ENCODE measurements at regions not wholly inside any gene's neighbourhood (a gene's known extent, or its start where the extent isn't known, plus 50 kb on each side); places are given as distances from the start of the nearest gene placed in this dataset.

DNA sequence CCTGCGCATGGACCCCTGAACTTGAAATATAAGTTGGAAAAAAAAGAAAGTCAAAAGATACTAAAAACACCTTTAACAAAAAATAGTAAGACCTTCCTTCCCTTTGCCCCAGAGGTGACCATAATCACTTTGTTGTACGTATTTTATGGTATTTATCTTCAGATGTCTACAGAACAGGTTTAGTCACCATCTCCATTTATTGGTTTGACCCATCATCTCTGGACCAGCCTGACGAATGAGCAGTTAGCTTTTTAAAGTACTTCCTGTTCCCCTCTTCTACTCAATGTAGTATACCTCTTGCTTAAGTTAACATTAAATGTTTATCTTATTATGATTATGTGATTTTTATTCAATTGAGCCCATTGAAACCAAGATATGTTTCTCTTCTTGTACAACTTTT lies 64.7 kb upstream of the CREB3L1 start:
- Histone ChIP-seq H3K4me1 (ENCODE audit: control insufficient read depth, insufficient read depth, low read length) (peaks cover 7% of the 10 kb centered on the region; the same call in 1 of the 2 replicates), H3K27me3 (ENCODE audit: control insufficient read depth, insufficient read depth, low read length) (no peaks in the 10 kb centered on the region), H3K9me3 (ENCODE audit: control insufficient read depth, insufficient read depth, low read depth, low read length) (no peaks in the 10 kb centered on the region), H3K27ac (ENCODE audit: low read length) (no peak overlapping the region), H3K36me3 (ENCODE audit: control insufficient read depth, insufficient read depth, low read length) (no peaks in the 10 kb centered on the region), H3K4me3 (ENCODE audit: low read depth in 2 of 2, low read length in 2 of 2) (no peak overlapping the region)
- no peak for ATAC-seq
- DNase-seq (ENCODE audit: low read depth, low spot score): no peak
- ChIA-PET POLR2A (no interaction called here), CTCF (no interaction called here)
- TF ChIP-seq SIN3A (IDR thresholded peaks at IDR 0.05; ENCODE audit: borderline replicate concordance, insufficient read depth, low read depth, low read length) (no peak), POLR2AphosphoS5 (IDR thresholded peaks at IDR 0.05; ENCODE audit: low read depth, low read length) (no peak), TCF7L2 (IDR thresholded peaks at IDR 0.05; ENCODE audit: low read depth, low read length) (no peak)
- TF ChIP-seq, protein P1, sequence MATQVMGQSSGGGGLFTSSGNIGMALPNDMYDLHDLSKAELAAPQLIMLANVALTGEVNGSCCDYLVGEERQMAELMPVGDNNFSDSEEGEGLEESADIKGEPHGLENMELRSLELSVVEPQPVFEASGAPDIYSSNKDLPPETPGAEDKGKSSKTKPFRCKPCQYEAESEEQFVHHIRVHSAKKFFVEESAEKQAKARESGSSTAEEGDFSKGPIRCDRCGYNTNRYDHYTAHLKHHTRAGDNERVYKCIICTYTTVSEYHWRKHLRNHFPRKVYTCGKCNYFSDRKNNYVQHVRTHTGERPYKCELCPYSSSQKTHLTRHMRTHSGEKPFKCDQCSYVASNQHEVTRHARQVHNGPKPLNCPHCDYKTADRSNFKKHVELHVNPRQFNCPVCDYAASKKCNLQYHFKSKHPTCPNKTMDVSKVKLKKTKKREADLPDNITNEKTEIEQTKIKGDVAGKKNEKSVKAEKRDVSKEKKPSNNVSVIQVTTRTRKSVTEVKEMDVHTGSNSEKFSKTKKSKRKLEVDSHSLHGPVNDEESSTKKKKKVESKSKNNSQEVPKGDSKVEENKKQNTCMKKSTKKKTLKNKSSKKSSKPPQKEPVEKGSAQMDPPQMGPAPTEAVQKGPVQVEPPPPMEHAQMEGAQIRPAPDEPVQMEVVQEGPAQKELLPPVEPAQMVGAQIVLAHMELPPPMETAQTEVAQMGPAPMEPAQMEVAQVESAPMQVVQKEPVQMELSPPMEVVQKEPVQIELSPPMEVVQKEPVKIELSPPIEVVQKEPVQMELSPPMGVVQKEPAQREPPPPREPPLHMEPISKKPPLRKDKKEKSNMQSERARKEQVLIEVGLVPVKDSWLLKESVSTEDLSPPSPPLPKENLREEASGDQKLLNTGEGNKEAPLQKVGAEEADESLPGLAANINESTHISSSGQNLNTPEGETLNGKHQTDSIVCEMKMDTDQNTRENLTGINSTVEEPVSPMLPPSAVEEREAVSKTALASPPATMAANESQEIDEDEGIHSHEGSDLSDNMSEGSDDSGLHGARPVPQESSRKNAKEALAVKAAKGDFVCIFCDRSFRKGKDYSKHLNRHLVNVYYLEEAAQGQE (IDR thresholded peaks at IDR 0.05; ENCODE audit: insufficient read depth in 1 of 2, low read depth in 2 of 2, low read length in 1 of 2): no peak
- TF ChIP-seq, protein P2, sequence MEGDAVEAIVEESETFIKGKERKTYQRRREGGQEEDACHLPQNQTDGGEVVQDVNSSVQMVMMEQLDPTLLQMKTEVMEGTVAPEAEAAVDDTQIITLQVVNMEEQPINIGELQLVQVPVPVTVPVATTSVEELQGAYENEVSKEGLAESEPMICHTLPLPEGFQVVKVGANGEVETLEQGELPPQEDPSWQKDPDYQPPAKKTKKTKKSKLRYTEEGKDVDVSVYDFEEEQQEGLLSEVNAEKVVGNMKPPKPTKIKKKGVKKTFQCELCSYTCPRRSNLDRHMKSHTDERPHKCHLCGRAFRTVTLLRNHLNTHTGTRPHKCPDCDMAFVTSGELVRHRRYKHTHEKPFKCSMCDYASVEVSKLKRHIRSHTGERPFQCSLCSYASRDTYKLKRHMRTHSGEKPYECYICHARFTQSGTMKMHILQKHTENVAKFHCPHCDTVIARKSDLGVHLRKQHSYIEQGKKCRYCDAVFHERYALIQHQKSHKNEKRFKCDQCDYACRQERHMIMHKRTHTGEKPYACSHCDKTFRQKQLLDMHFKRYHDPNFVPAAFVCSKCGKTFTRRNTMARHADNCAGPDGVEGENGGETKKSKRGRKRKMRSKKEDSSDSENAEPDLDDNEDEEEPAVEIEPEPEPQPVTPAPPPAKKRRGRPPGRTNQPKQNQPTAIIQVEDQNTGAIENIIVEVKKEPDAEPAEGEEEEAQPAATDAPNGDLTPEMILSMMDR (IDR thresholded peaks at IDR 0.05): no peak
- BruUV-seq (replicated peaks): no TSS peak
- in situ Hi-C loops (cut with HindIII; ENCODE audit: low pct_unique_long_range_greater_than_20kb, low sequenced_read_pairs): no loop called here
- intact Hi-C loops (cut with micrococcal nuclease; ENCODE audit: unreplicated experiment): no loop called here

DNA sequence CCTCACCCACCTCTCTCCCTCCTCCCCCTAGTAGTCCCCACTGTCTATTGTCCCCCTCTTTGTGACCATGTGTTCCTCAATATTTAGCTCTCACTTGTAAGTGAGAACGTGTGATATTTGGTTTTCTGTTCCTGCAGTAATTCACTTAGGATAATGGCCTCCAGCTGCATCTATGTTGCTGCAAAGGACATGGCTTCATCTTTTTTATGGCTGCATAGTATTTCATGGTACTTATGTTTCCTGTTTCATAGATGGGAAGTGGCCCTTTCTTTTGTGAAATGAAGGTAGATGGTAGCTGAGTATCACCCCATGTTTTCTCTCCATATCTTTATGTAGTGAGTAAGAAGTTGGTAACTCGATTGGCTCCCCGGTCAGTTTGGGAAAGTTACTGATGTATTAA lies 66.6 kb upstream of the CREB3L1 start:
- CTCF ChIA-PET: no interaction called here
- ATAC-seq (no peak), DNase-seq (ENCODE audit: low read depth, low spot score) (no peak)
- no peak overlapping the region for H3K4me3 ChIP-seq (ENCODE audit: low read depth in 2 of 2, low read length in 2 of 2)
- no peak for TF ChIP-seq POLR2AphosphoS5 (IDR thresholded peaks at IDR 0.05; ENCODE audit: low read depth, low read length)
- TF ChIP-seq, protein P2 (IDR thresholded peaks at IDR 0.05): no peak
- no peak for TF ChIP-seq TCF7L2 (IDR thresholded peaks at IDR 0.05; ENCODE audit: low read depth, low read length)
- TF ChIP-seq SIN3A (IDR thresholded peaks at IDR 0.05; ENCODE audit: borderline replicate concordance, insufficient read depth, low read depth, low read length): no peak
- TF ChIP-seq, protein P1 (IDR thresholded peaks at IDR 0.05; ENCODE audit: insufficient read depth in 1 of 2, low read depth in 2 of 2, low read length in 1 of 2): no peak
- H3K27ac ChIP-seq (ENCODE audit: low read length): no peak overlapping the region
- POLR2A ChIA-PET: no interaction called here
- in situ Hi-C loops (cut with HindIII; ENCODE audit: low pct_unique_long_range_greater_than_20kb, low sequenced_read_pairs): no loop called here
- H3K4me1 ChIP-seq (ENCODE audit: control insufficient read depth, insufficient read depth, low read length): peaks cover 3% of the 10 kb centered on the region; the same call in 1 of the 2 replicates
- no peaks in the 10 kb centered on the region for H3K9me3 ChIP-seq (ENCODE audit: control insufficient read depth, insufficient read depth, low read depth, low read length)
- no TSS peak for BruUV-seq (replicated peaks)
- H3K36me3 ChIP-seq (ENCODE audit: control insufficient read depth, insufficient read depth, low read length): no peaks in the 10 kb centered on the region
- no peaks in the 10 kb centered on the region for H3K27me3 ChIP-seq (ENCODE audit: control insufficient read depth, insufficient read depth, low read length)
- intact Hi-C loops (cut with micrococcal nuclease; ENCODE audit: unreplicated experiment): no loop called here
